ENCODE measurements at regions not wholly inside any gene's neighbourhood (a gene's known extent, or its start where the extent isn't known, plus 50 kb on each side); places are given as distances from the start of the nearest gene placed in this dataset.
"Not testable (repeated sequence)": the region's sequence is repeated elsewhere in the genome, so short reads cannot be mapped to it uniquely, and the experiment has no call there.

GRCh38 chr22:26769663-26770062 is 112.3 kb downstream of the MIAT start:
- DNase-seq (ENCODE audit: low read depth in 2 of 2): no peak

GRCh38 chr22:26770624-26771023 is 113.2 kb downstream of the MIAT start:
- DNase-seq (ENCODE audit: low read depth in 2 of 2): no peak

GRCh38 chr22:26773054-26773453 is 115.7 kb downstream of the MIAT start:
- not testable (repeated sequence) for DNase-seq (ENCODE audit: low read depth in 2 of 2)

- DNase-seq (ENCODE audit: low read depth in 2 of 2): no peak
These were observed 118.0 kb downstream of the MIAT start for GRCh38 chr22:26775394-26775793.

GRCh38 chr22:26777156-26777801 is 119.9 kb downstream of the MIAT start:
- DNase-seq (ENCODE audit: low read depth in 2 of 2): no peak

- DNase-seq (ENCODE audit: low read depth in 2 of 2): no peak
These were observed 121.0 kb downstream of the MIAT start for GRCh38 chr22:26778372-26778771.

GRCh38 chr22:26779108-26779507 is 121.7 kb downstream of the MIAT start:
- DNase-seq (ENCODE audit: low read depth in 2 of 2): no peak

- no peak for DNase-seq (ENCODE audit: low read depth in 2 of 2)
These were observed 122.5 kb downstream of the MIAT start for GRCh38 chr22:26779929-26780328.

GRCh38 chr22:26780521-26780920 is 123.1 kb downstream of the MIAT start:
- no peak for DNase-seq (ENCODE audit: low read depth in 2 of 2)

GRCh38 chr22:26781062-26781461 is 123.7 kb downstream of the MIAT start:
- DNase-seq (ENCODE audit: low read depth in 2 of 2): no peak

GRCh38 chr22:26781596-26781995 is 124.2 kb downstream of the MIAT start:
- no peak for DNase-seq (ENCODE audit: low read depth in 2 of 2)

GRCh38 chr22:26783885-26784284 is 126.5 kb downstream of the MIAT start:
- DNase-seq (ENCODE audit: low read depth in 2 of 2): no peak

GRCh38 chr22:26784772-26785171 is 127.4 kb downstream of the MIAT start:
- no peak for DNase-seq (ENCODE audit: low read depth in 2 of 2)

GRCh38 chr22:26785932-26786331 is 128.5 kb downstream of the MIAT start:
- DNase-seq (ENCODE audit: low read depth in 2 of 2): no peak

- no peak for DNase-seq (ENCODE audit: low read depth in 2 of 2)
These were observed 129.0 kb downstream of the MIAT start for GRCh38 chr22:26786398-26786797.

GRCh38 chr22:26789951-26790350 is 132.6 kb downstream of the MIAT start:
- DNase-seq (ENCODE audit: low read depth in 2 of 2): no peak

- no peak for DNase-seq (ENCODE audit: low read depth in 2 of 2)
These were observed 135.1 kb downstream of the MIAT start for GRCh38 chr22:26792522-26792921.

GRCh38 chr22:26796785-26797184 is 139.4 kb downstream of the MIAT start:
- no peak for DNase-seq (ENCODE audit: low read depth in 2 of 2)

- DNase-seq (ENCODE audit: low read depth in 2 of 2): no peak
These were observed 140.5 kb downstream of the MIAT start for GRCh38 chr22:26797910-26798309.

GRCh38 chr22:26798462-26799065 is 141.2 kb downstream of the MIAT start:
- no peak for DNase-seq (ENCODE audit: low read depth in 2 of 2)

GRCh38 chr22:26800858-26801257 is 143.5 kb downstream of the MIAT start:
- DNase-seq (ENCODE audit: low read depth in 2 of 2): no peak

- DNase-seq (ENCODE audit: low read depth in 2 of 2): no peak
These were observed 144.1 kb downstream of the MIAT start for GRCh38 chr22:26801449-26801848.

GRCh38 chr22:26804315-26804714 is 146.9 kb downstream of the MIAT start:
- DNase-seq (ENCODE audit: low read depth in 2 of 2): no peak

Data from stimulated activated CD4-positive, alpha-beta T cell treated with anti-CD3 and anti-CD28 coated beads, Interleukin-1b, Interleukin-23, amount 100 ng/mL, for 4 hours (primary cell).